ENCODE measurements at regions not wholly inside any gene's neighbourhood (a gene's known extent, or its start where the extent isn't known, plus 50 kb on each side); places are given as distances from the start of the nearest gene placed in this dataset.

DNA sequence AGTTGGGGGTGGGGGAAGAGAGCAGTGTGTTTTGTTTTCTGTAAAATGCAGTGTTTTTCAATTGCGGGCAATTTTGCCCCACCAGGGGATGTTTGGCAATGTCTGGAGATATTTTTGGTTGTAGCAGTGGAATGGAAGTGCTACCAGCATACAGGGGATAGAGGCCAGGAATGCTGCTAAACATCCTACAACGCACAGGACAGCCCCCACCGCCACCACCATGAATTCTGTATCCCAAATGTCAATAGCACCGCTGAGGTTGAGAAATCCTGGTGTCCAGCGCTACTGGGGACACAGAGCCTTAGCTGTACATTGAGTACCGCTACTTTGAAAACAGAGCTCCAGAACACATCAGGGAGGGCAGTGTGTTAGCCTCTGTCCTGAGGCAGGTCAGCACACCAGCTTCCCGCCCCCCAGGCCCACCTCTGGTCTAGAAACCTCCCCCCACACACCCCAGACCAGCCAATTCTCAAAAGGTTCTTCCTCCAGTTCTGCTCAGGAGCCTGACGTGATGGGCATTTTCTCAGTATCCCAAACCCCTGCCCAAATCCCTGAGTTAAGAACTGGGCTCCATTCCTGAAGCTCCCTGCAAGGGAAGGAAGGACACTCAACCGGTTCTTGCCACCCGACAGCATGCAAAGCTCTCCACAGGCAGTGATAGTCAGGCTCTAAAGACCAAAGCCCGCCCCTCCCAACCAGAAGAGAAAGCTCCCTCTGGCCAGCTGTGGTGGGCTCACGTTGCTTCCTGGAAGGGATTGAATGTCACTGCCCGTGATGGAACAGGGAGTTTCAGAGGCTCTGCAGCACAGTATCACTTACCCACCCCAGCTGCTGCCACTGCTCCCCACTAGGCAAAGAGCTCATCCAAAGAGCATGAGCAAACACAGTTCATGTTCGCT, 321.5 kb upstream of the JARID2 start (continued):
- TF ChIP-seq EZH2 (IDR thresholded peaks at IDR 0.05) (no peak), REST (IDR thresholded peaks at IDR 0.05; ENCODE audit: low read depth) (no peak)

- no peak for ATAC-seq
- no peaks in the 10 kb centered on the region for H3K79me2 ChIP-seq (ENCODE audit: insufficient read depth, low read length)
Measured at GRCh38 chr6:14925025-14925698, 320.7 kb upstream of the JARID2 start.

More at GRCh38 chr6:14925025-14925698, 320.7 kb upstream of the JARID2 start:
- no peak overlapping the region for H3K27ac ChIP-seq (ENCODE audit: low read depth, low read length)
- BruUV-seq (replicated peaks) = no TSS peak
- H3K27me3 ChIP-seq (ENCODE audit: insufficient read depth, low read length) = no peaks in the 10 kb centered on the region
- no peaks in the 10 kb centered on the region for H3K36me3 ChIP-seq (ENCODE audit: control insufficient read depth in 1 of 2, insufficient read depth in 2 of 2, low read length in 2 of 2)
- H3K9me3 ChIP-seq (ENCODE audit: control insufficient read depth in 1 of 2, insufficient read depth in 1 of 2, low read depth in 1 of 2, low read length in 2 of 2) = no peaks in the 10 kb centered on the region
- DNase-seq (ENCODE audit: low read depth, low spot score) = no peak
- H3K9ac ChIP-seq (ENCODE audit: low read length) = no peak overlapping the region
- CTCF ChIA-PET = no interaction called here
- no peak overlapping the region for H2AFZ ChIP-seq (ENCODE audit: low read depth, low read length, poor library complexity, severe bottlenecking)
- POLR2A ChIA-PET = no interaction called here
- no peaks in the 10 kb centered on the region for H3K9me2 ChIP-seq (ENCODE audit: insufficient read depth)
- H3K4me3 ChIP-seq (replicated peaks in 1 of 2; ENCODE audit: low read depth in 1 of 2, low read length in 2 of 2) = no peak overlapping the region
- no peak overlapping the region for H3K4me2 ChIP-seq (ENCODE audit: low read length)
- RAD21 ChIA-PET (ENCODE audit: low non-redundant PET in 1 of 2, low total read pairs in 2 of 2, uncharacterized antibody in 2 of 2, unreplicated experiment in 2 of 2) = no interaction called here
- intact Hi-C loops (cut with micrococcal nuclease) = no loop called here
- peaks cover 0 to 1% of the 10 kb centered on the region in 2 experiments; a peak in 2 of 4 replicates for H3K4me1 ChIP-seq (ENCODE audit: control insufficient read depth in 1 of 2, insufficient read depth in 2 of 2, low read length in 2 of 2)
- H4K20me1 ChIP-seq (ENCODE audit: insufficient read depth) = no peaks in the 10 kb centered on the region
- no peak for TF ChIP-seq POLR2AphosphoS5 (IDR thresholded peaks at IDR 0.05; ENCODE audit: low read depth, low read length)
- no peak for TF ChIP-seq EZH2phosphoT487 (IDR thresholded peaks at IDR 0.05; ENCODE audit: borderline replicate concordance)
- TF ChIP-seq, protein P1, sequence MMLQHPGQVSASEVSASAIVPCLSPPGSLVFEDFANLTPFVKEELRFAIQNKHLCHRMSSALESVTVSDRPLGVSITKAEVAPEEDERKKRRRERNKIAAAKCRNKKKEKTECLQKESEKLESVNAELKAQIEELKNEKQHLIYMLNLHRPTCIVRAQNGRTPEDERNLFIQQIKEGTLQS (IDR thresholded peaks at IDR 0.05) = no peak
- no peak for TF ChIP-seq EZH2 (IDR thresholded peaks at IDR 0.05)
- no peak for TF ChIP-seq TCF7L2 (IDR thresholded peaks at IDR 0.05; ENCODE audit: borderline replicate concordance, extremely low read depth, insufficient read depth, insufficient read length)
- no peak for TF ChIP-seq ZBTB33 (IDR thresholded peaks at IDR 0.05; ENCODE audit: extremely low read depth, insufficient replicate concordance, low read length)
- no peak for TF ChIP-seq EGR1 (IDR thresholded peaks at IDR 0.05; ENCODE audit: low read depth)
- TF ChIP-seq SP1 (IDR thresholded peaks at IDR 0.05; ENCODE audit: low read depth) = no peak

All from HCT116 (cell line).